ENCODE measurements at regions not wholly inside any gene's neighbourhood (a gene's known extent, or its start where the extent isn't known, plus 50 kb on each side); places are given as distances from the start of the nearest gene placed in this dataset.
"Not testable (repeated sequence)": the region's sequence is repeated elsewhere in the genome, so short reads cannot be mapped to it uniquely, and the experiment has no call there.

GRCh38 chr5:102590467-102590866 is 91.7 kb upstream of the SLCO6A1 start:
- DNase-seq (no peak), ATAC-seq (no peak)
- Histone ChIP-seq H3K27ac (no peak overlapping the region), H3K4me1 (no peaks in the 10 kb centered on the region), H3K36me3 (no peaks in the 10 kb centered on the region), H3K9me3 (no peaks in the 10 kb centered on the region), H3K27me3 (ENCODE audit: low read depth) (no peaks in the 10 kb centered on the region), H3K4me3 (no peak overlapping the region)
- intact Hi-C loops (cut with DNase I) = no loop called here
- no peak for TF ChIP-seq CTCF (IDR thresholded peaks at IDR 0.05)

- Histone ChIP-seq H3K4me3 (no peak overlapping the region), H3K4me1 (no peaks in the 10 kb centered on the region), H3K9me3 (no peaks in the 10 kb centered on the region), H3K27ac (no peak overlapping the region), H3K27me3 (ENCODE audit: low read depth) (no peaks in the 10 kb centered on the region), H3K36me3 (no peaks in the 10 kb centered on the region)
- ATAC-seq (no peak), DNase-seq (no peak)
- TF ChIP-seq CTCF (IDR thresholded peaks at IDR 0.05) = no peak
- intact Hi-C loops (cut with DNase I) = no loop called here
Observed at GRCh38 chr5:102591650-102592049, 92.8 kb upstream of the SLCO6A1 start.

- intact Hi-C loops (cut with DNase I); H3K4me1 ChIP-seq; H3K36me3 ChIP-seq; H3K27ac ChIP-seq; DNase-seq; H3K27me3 ChIP-seq (ENCODE audit: low read depth); ATAC-seq; H3K9me3 ChIP-seq; H3K4me3 ChIP-seq: not testable (repeated sequence)
Observed at GRCh38 chr5:102592586-102592985, 93.8 kb upstream of the SLCO6A1 start.

- H3K4me3 ChIP-seq = no peak overlapping the region
- H3K36me3 ChIP-seq = no peaks in the 10 kb centered on the region
- H3K27me3 ChIP-seq (ENCODE audit: low read depth) = no peaks in the 10 kb centered on the region
- H3K27ac ChIP-seq = no peak overlapping the region
- H3K9me3 ChIP-seq = no peaks in the 10 kb centered on the region
- intact Hi-C loops (cut with DNase I) = no loop called here
- no peak for DNase-seq
- no peak for TF ChIP-seq CTCF (IDR thresholded peaks at IDR 0.05)
- H3K4me1 ChIP-seq = no peaks in the 10 kb centered on the region
- ATAC-seq = no peak
Observed at GRCh38 chr5:102594192-102594591, 95.4 kb upstream of the SLCO6A1 start.

- Histone ChIP-seq H3K4me3 (no peak overlapping the region), H3K4me1 (no peaks in the 10 kb centered on the region), H3K27me3 (ENCODE audit: low read depth) (no peaks in the 10 kb centered on the region), H3K36me3 (no peaks in the 10 kb centered on the region), H3K9me3 (no peaks in the 10 kb centered on the region), H3K27ac (no peak overlapping the region)
- TF ChIP-seq CTCF (IDR thresholded peaks at IDR 0.05) = no peak
- ATAC-seq (no peak), DNase-seq (no peak)
- intact Hi-C loops (cut with DNase I) = no loop called here
Observed at GRCh38 chr5:102595332-102595731, 96.5 kb upstream of the SLCO6A1 start.

- no peak overlapping the region for H3K4me3 ChIP-seq
- no peaks in the 10 kb centered on the region for H3K27me3 ChIP-seq (ENCODE audit: low read depth)
- no peak overlapping the region for H3K27ac ChIP-seq
- H3K9me3 ChIP-seq = no peaks in the 10 kb centered on the region
- ATAC-seq (no peak), DNase-seq (no peak)
- intact Hi-C loops (cut with DNase I) = no loop called here
- TF ChIP-seq CTCF (IDR thresholded peaks at IDR 0.05) = no peak
- H3K4me1 ChIP-seq = no peaks in the 10 kb centered on the region
- no peaks in the 10 kb centered on the region for H3K36me3 ChIP-seq
Observed at GRCh38 chr5:102596113-102596512, 97.3 kb upstream of the SLCO6A1 start.
